Stimulated activated naive B cell treated with anti-CD40 and anti-IgM and Interleukin-4, amounts not matched to agents 10 μg/mL and 1 μg/mL and 100 μg/mL, for 72 hours (primary cell): ENCODE measurements at regions not wholly inside any gene's neighbourhood (a gene's known extent, or its start where the extent isn't known, plus 50 kb on each side); places are given as distances from the start of the nearest gene placed in this dataset.
"Not testable (repeated sequence)": the region's sequence is repeated elsewhere in the genome, so short reads cannot be mapped to it uniquely, and the experiment has no call there.

ENCODE experiments used
- ATAC-seq, 2 donors: fragments of 150-1000 bp; cut with Tn5 transposase; replicated peaks; 2 replicates each; pipeline ENCODE4 v1.10.0; 2021; ENCODE audit warnings: moderate library complexity in 1 of 2
- DNase-seq: peaks from one replicate; pipeline ENCODE4 v3.0.0; 2021
- H3K27ac Mint-ChIP-seq: one replicate; pipeline ENCODE4 v1.8.0; 2022; ENCODE audit warnings: mild to moderate bottlenecking, mixed read lengths
- H3K27me3 Mint-ChIP-seq, 2 donors: one replicate each; pipeline ENCODE4 v1.8.0; 2022; ENCODE audit warnings: mixed read lengths in 2 of 2
- H3K36me3 Mint-ChIP-seq, 2 donors: one replicate each; pipeline ENCODE4 v1.8.0; 2022; ENCODE audit warnings: mixed read lengths in 2 of 2, mild to moderate bottlenecking in 1 of 2
- H3K4me1 Mint-ChIP-seq, 2 donors: one replicate each; pipeline ENCODE4 v1.8.0; 2022; ENCODE audit warnings: mixed read lengths in 2 of 2, mild to moderate bottlenecking in 1 of 2
- H3K4me3 Mint-ChIP-seq, 2 donors: one replicate each; pipeline ENCODE4 v1.8.0; 2022; ENCODE audit warnings: mild to moderate bottlenecking in 2 of 2, mixed read lengths in 2 of 2, moderate library complexity in 1 of 2
- H3K9me3 Mint-ChIP-seq, 2 donors: one replicate each; pipeline ENCODE4 v1.8.0; 2022; ENCODE audit warnings: mixed read lengths in 2 of 2, mild to moderate bottlenecking in 1 of 2

- no peak overlapping the region for H3K27ac Mint-ChIP-seq
- H3K36me3 Mint-ChIP-seq = no peaks in the 10 kb centered on the region
These were observed 148.0 kb upstream of the NUDT4 start for GRCh38 chr12:93229494-93230325.

GRCh38 chr12:93230326-93230720 is 147.4 kb upstream of the NUDT4 start:
- Mint-ChIP-seq H3K4me3 (no peak overlapping the region), H3K9me3 (peaks cover 0 to 8% of the 10 kb centered on the region in 2 donors), H3K4me1 (no peaks in the 10 kb centered on the region), H3K36me3 (no peaks in the 10 kb centered on the region), H3K27ac (no peak overlapping the region), H3K27me3 (peaks cover 0 to 4% of the 10 kb centered on the region in 2 donors)
- DNase-seq (no peak), ATAC-seq (no peak)

More at GRCh38 chr12:93229494-93230325, 148.0 kb upstream of the NUDT4 start:
- Mint-ChIP-seq H3K4me3 (no peak overlapping the region), H3K9me3 (peaks cover 0 to 8% of the 10 kb centered on the region in 2 donors), H3K4me1 (no peaks in the 10 kb centered on the region), H3K27me3 (peaks cover 0 to 4% of the 10 kb centered on the region in 2 donors)
- DNase-seq (no peak), ATAC-seq (no peak)

DNA sequence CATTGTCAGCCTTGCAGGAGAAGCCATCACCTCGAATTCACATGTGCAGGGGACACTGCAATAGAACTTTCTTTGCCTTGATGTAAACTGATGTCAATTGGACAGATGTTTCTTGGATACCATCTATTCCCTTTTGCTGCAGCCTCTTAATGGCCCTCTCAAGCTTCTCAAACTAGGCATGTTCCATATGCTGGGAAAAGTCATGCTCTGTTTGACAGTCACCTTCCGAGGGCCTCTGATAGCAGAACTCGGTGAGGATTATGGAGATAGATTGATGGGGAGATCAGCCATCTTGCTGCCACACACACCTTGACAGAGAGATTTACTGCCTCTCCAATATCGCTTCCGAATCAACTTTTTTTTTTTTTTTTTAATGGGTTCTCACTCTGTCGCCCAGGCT is 145.8 kb upstream of the NUDT4 start:
- peaks cover 3 to 10% of the 10 kb centered on the region in 2 donors for H3K9me3 Mint-ChIP-seq
- H3K4me3 Mint-ChIP-seq = no peak overlapping the region
- peaks cover 6 to 8% of the 10 kb centered on the region in 2 donors for H3K27me3 Mint-ChIP-seq
- ATAC-seq (no peak), DNase-seq (no peak)
- no peak overlapping the region for H3K27ac Mint-ChIP-seq
- H3K4me1 Mint-ChIP-seq = peaks cover 0 to 5% of the 10 kb centered on the region in 2 donors
- no peaks in the 10 kb centered on the region for H3K36me3 Mint-ChIP-seq

DNA sequence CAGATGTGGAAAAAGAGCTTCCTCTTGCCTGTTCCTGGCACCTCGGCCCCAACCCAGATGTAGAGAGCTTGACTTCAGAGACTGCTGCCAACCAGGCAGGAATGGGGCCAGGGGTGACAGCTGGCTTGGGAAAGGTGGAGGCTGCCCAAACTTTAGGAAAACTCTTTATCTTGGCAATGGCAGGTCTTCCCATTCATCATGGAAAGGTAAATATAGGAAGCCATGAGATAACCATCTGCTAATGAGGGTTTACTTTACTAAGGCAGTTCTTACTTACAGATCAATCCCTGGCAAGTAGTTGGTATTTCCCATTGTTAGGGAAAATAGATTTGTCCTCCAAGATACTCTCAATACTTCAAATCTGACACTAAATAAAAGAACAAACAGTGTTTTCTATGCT is 143.1 kb upstream of the NUDT4 start:
- peaks cover 6 to 8% of the 10 kb centered on the region in 2 donors for H3K27me3 Mint-ChIP-seq
- no peak for ATAC-seq

DNA sequence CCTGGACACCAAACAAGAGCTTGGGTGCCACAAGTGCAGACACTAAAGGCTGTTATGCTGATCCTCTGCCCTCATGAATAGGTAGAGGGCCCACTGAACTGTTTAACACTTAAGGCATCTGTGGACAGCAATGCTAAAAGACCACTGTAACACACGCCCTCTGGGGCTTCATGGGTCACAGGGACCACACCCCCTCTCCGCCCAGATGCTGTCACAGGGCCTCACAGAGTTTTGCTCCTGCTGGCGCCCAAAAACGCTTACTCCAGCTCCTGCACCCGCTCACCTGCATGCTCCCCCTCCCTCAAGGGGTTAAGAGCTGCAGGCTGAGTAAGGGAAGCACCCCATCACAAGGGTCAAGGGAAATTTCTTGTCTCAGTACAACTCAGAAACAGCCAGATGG is 141.8 kb upstream of the NUDT4 start:
- H3K27me3 Mint-ChIP-seq = peaks cover 6 to 8% of the 10 kb centered on the region in 2 donors
- peaks cover 4 to 10% of the 10 kb centered on the region in 2 donors for H3K36me3 Mint-ChIP-seq
- peaks cover 8 to 9% of the 10 kb centered on the region in 2 donors for H3K9me3 Mint-ChIP-seq
- peaks cover 0 to 5% of the 10 kb centered on the region in 2 donors for H3K4me1 Mint-ChIP-seq
- no peak for ATAC-seq
- no peak overlapping the region for H3K27ac Mint-ChIP-seq
- no peak for DNase-seq
- no peak overlapping the region for H3K4me3 Mint-ChIP-seq

More for the DNA sequence above, 143.1 kb upstream of the NUDT4 start:
- peaks cover 5 to 8% of the 10 kb centered on the region in 2 donors for H3K9me3 Mint-ChIP-seq
- H3K36me3 Mint-ChIP-seq = peaks cover 2 to 7% of the 10 kb centered on the region in 2 donors
- DNase-seq = no peak
- H3K27ac Mint-ChIP-seq = no peak overlapping the region
- peaks cover 0 to 5% of the 10 kb centered on the region in 2 donors for H3K4me1 Mint-ChIP-seq
- H3K4me3 Mint-ChIP-seq = no peak overlapping the region

DNA sequence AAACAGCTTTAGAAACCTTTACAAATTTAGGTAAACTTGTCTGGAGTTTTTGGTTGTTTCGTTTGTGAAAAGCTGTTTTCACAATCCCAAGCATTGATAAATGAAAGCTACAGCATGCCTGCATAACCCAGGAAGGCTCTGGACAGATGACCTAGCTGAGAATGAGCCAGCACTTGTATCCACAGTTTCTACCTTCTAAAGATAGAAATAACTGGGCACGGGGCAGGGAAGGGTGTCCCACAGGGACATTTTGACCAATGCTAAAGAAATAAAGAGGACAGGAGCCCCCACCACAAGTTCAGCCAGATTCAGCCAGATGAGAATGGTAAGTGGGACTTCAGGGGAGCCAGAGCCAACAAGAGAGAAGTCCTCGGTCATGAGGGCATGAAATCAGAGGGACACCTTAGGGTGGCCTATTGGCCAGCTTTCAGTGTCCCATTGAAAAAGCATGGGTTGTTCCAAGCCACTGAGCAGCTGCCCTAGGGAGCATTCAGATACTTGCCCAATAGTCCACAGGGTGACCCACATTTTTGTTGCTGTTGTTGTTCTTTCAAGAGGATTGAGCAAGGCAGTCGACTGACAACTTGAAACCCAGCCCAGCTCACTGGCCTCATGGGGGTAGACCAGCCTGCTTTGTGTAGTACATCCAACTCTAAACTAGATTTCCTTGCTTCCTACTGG is 140.3 kb upstream of the NUDT4 start:
- Mint-ChIP-seq H3K4me1 (peaks cover 0 to 5% of the 10 kb centered on the region in 2 donors), H3K9me3 (peaks cover 8 to 9% of the 10 kb centered on the region in 2 donors), H3K4me3 (no peak overlapping the region), H3K36me3 (peaks cover 4 to 10% of the 10 kb centered on the region in 2 donors), H3K27me3 (peaks cover 3 to 8% of the 10 kb centered on the region in 2 donors), H3K27ac (no peak overlapping the region)
- DNase-seq (no peak), ATAC-seq (no peak)

DNA sequence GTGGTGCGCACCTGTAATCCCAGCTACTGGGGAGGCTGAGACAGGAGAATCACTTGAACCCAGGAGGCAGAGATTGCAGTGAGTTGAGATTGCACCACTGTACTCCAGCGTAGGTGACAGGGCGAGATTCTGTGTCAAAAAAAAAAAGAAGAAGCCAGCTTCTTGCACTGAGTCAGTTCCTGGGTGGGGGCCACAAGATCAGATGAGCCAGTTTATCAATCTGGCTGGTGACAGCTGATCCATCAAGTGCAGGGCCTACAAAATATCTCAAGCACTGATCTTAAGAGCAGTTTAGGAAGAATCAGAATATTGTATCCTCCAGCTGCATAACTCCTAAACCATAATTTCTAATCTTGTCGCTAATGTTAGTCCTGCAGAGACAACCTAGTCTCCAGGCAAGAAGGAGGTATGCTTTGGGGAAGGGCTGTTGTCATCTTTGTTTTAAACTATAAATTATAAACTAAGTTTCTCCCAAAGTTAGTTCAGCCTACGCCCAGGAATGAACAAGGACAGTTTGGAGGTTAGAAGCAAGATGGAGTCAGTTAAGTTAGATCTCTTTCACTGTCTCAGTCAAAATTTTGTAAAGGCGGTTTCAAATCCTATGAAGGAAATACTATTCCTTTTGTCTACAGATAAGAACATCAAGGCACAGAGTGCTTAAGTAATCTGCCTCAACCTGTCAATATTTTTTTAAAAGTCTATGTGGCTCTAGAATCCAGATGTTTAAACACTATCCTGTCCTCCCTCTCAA is 139.0 kb upstream of the NUDT4 start:
- not testable (repeated sequence) for H3K36me3 Mint-ChIP-seq, H3K9me3 Mint-ChIP-seq, DNase-seq, H3K4me3 Mint-ChIP-seq, H3K27ac Mint-ChIP-seq, H3K27me3 Mint-ChIP-seq, ATAC-seq
- peaks cover 5 to 11% of the 10 kb centered on the region in 2 donors for H3K4me1 Mint-ChIP-seq

GRCh38 chr12:93239789-93240188 is 137.9 kb upstream of the NUDT4 start:
- not testable (repeated sequence) for H3K27me3 Mint-ChIP-seq, DNase-seq, ATAC-seq, H3K27ac Mint-ChIP-seq, H3K9me3 Mint-ChIP-seq, H3K4me3 Mint-ChIP-seq, H3K36me3 Mint-ChIP-seq
- peaks cover 15 to 22% of the 10 kb centered on the region in 2 donors for H3K4me1 Mint-ChIP-seq

- H3K4me3 Mint-ChIP-seq = no peak overlapping the region
- no peak overlapping the region for H3K27ac Mint-ChIP-seq
- no peaks in the 10 kb centered on the region for H3K27me3 Mint-ChIP-seq
- H3K4me1 Mint-ChIP-seq = peaks cover 22 to 44% of the 10 kb centered on the region in 2 donors
- DNase-seq (no peak), ATAC-seq (no peak)
- H3K9me3 Mint-ChIP-seq = peaks cover 5 to 6% of the 10 kb centered on the region in 2 donors
- H3K36me3 Mint-ChIP-seq = peaks cover 4 to 10% of the 10 kb centered on the region in 2 donors
These were observed 135.4 kb upstream of the NUDT4 start for GRCh38 chr12:93242154-93242972.

GRCh38 chr12:93243382-93243688 is 134.4 kb upstream of the NUDT4 start:
- DNase-seq (no peak), ATAC-seq (no peak)
- H3K4me1 Mint-ChIP-seq = peaks cover 27 to 53% of the 10 kb centered on the region in 2 donors
- H3K27ac Mint-ChIP-seq = no peak overlapping the region
- no peaks in the 10 kb centered on the region for H3K27me3 Mint-ChIP-seq
- no peak overlapping the region for H3K4me3 Mint-ChIP-seq
- peaks cover 4 to 5% of the 10 kb centered on the region in 2 donors for H3K9me3 Mint-ChIP-seq
- H3K36me3 Mint-ChIP-seq = peaks cover 4 to 5% of the 10 kb centered on the region in 2 donors

GRCh38 chr12:93243689-93244513 is 133.8 kb upstream of the NUDT4 start:
- H3K4me3 Mint-ChIP-seq = peak overlapping the region; percentile 26 to 46

DNA sequence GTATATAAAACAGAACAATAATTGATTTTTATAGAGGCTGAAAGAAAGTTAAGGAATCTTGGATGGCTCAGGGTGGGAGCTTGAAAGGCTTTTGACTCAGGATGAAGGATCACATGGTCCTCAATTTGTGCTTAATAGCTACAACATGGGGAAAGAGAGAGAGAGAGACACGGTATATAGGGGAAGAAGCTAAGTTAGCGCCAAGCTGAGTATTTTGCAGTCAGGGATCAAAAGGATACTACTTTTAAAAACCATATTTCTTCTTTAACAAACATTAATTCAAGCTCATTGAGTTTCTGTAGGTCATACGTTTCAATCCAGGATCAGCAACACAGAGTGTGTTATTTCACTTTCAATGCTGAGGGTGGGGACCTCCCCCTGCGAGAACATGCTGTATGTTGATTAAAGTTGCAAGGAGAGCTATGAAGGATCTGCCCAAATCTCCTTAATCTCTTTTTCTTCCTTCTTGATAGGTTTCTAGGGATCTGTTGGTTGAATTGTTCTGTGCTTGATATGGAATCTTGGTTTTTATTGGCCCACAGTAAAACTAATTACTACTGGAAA is 133.1 kb upstream of the NUDT4 start:
- H3K27ac Mint-ChIP-seq = peak overlapping the region; percentile 82
- no peak for DNase-seq
- ATAC-seq = peak; percentile 71 to 77

More at GRCh38 chr12:93243689-93244513, 133.8 kb upstream of the NUDT4 start:
- H3K27ac Mint-ChIP-seq = peak overlapping the region; percentile 82
- peaks cover 4 to 5% of the 10 kb centered on the region in 2 donors for H3K36me3 Mint-ChIP-seq
- peaks cover 27 to 59% of the 10 kb centered on the region in 2 donors for H3K4me1 Mint-ChIP-seq
- peaks cover 4 to 5% of the 10 kb centered on the region in 2 donors for H3K9me3 Mint-ChIP-seq
- H3K27me3 Mint-ChIP-seq = no peaks in the 10 kb centered on the region
- DNase-seq (no peak), ATAC-seq (peak; percentile 45 to 54)

More for the DNA sequence above, 133.1 kb upstream of the NUDT4 start:
- peaks cover 2 to 3% of the 10 kb centered on the region in 2 donors for H3K36me3 Mint-ChIP-seq
- no peaks in the 10 kb centered on the region for H3K27me3 Mint-ChIP-seq
- peak overlapping the region; percentile 26 to 46 for H3K4me3 Mint-ChIP-seq
- H3K9me3 Mint-ChIP-seq = peaks cover 2 to 3% of the 10 kb centered on the region in 2 donors
- peaks cover 29 to 66% of the 10 kb centered on the region in 2 donors for H3K4me1 Mint-ChIP-seq
